ENCODE measurements at regions not wholly inside any gene's neighbourhood (a gene's known extent, or its start where the extent isn't known, plus 50 kb on each side); places are given as distances from the start of the nearest gene placed in this dataset.

DNA sequence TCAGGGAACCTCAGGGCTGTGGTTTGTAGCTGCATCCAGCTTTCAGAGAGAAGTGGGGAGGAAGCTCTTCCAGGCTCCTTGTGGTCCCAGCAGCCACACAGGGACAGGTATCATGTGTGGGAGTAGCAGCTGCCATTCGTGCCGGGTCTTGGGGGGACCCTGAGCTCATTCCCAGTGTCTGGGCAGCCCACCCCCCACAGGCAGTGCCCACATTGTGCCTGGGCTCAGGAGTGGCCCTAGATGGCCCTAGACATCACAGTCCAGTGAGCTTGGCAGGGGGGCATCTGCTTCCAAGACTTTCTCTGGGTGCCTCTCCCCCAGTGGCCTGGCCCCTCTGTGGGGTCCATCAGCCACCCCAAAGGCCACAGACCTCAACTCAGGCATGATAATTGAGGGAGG lies 619.7 kb downstream of the BRD1 start:
- TF ChIP-seq, protein P1, sequence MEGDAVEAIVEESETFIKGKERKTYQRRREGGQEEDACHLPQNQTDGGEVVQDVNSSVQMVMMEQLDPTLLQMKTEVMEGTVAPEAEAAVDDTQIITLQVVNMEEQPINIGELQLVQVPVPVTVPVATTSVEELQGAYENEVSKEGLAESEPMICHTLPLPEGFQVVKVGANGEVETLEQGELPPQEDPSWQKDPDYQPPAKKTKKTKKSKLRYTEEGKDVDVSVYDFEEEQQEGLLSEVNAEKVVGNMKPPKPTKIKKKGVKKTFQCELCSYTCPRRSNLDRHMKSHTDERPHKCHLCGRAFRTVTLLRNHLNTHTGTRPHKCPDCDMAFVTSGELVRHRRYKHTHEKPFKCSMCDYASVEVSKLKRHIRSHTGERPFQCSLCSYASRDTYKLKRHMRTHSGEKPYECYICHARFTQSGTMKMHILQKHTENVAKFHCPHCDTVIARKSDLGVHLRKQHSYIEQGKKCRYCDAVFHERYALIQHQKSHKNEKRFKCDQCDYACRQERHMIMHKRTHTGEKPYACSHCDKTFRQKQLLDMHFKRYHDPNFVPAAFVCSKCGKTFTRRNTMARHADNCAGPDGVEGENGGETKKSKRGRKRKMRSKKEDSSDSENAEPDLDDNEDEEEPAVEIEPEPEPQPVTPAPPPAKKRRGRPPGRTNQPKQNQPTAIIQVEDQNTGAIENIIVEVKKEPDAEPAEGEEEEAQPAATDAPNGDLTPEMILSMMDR (IDR thresholded peaks at IDR 0.05), result no peak
- no peak for TF ChIP-seq POLR2A (IDR thresholded peaks at IDR 0.05)

Measured in esophagus squamous epithelium (tissue), 4 donors.